ENCODE measurements at regions not wholly inside any gene's neighbourhood (a gene's known extent, or its start where the extent isn't known, plus 50 kb on each side); places are given as distances from the start of the nearest gene placed in this dataset.
A peak's percentile ranks its signal among the peaks of the same experiment; 100 is the strongest.

DNA sequence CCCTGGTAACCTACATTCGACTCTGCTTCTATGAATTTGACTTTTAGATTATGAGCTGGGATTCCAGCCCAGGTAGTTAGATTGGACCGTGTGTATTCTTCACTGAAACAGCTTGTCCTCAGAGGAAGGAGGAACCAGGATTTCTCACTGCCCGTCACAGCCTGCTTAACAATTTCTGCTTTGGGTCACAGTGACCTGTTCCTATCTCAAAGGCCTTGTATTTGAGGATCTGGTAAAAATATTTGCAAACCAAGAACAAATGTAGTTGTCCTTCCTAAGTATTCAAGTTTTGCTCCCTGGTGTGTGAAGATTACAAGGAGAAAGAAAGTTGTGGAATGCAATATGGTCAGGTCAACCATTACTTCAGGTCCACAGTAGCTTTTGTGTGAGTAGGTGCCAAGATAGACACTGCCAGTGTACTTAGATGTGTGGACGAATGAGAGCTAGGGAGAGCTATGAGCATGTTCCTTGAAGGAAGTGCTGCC, 55.1 kb downstream of the KIF4B start:
- no peak for DNase-seq (ENCODE audit: low spot score)

DNA sequence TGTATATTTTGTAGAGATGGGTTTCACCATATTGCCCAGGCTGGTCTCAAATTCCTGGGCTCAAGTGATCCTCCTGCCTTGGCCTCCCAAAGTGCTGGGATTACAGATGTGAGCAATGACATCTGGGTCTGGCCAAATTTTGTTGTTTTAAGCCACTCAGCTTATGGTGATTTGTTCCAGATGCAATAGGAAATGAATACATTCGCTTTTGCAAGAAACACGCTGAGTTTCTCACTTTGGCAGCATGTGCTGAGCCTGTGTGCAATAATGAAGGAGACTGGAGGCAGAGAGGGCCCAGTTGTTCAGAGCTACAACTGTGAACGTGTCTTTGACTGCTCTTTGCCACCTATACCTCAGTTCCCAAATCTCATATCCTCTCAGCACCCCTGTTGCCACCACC, 56.4 kb downstream of the KIF4B start:
- no peak for DNase-seq (ENCODE audit: low spot score)

DNA sequence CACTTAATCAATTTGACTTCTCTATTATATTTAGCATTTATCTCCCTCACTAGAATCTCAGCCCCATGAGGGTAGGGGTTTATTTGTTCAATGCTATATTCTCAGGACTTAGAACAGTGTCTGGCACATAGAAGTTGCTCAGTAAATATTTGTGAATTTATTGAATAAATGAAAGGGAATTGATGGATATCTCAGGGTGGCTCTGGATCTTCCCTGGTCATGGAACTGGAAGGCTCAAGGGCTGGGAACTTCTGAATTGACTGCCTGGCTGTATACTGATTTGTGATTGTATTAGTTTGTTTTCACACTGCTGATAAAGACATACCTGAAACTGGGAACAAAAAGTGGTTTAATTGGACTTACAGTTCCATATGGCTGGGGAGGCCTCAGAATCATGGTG, 57.2 kb downstream of the KIF4B start:
- DNase-seq (ENCODE audit: low spot score), result no peak

DNA sequence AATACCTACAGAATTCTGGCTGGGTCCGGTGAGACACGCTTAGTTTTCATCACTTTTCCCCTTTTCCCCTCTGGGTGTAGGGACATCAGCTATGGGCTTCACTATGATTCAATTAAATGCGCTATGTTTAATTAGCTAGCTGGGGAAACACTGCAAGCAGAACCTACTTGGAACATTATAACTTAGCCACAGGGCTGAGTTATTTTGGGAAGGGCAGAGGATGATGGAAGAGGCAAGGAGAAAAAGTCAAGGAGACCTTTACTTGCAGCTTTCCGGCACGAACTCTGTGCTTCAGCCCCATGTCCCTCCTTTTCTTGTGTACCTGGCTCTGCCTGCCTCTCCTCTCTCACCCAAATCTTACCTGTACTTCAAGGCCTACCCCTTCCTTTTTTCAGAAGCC, 62.8 kb downstream of the KIF4B start:
- no peak for DNase-seq (ENCODE audit: low spot score)

DNA sequence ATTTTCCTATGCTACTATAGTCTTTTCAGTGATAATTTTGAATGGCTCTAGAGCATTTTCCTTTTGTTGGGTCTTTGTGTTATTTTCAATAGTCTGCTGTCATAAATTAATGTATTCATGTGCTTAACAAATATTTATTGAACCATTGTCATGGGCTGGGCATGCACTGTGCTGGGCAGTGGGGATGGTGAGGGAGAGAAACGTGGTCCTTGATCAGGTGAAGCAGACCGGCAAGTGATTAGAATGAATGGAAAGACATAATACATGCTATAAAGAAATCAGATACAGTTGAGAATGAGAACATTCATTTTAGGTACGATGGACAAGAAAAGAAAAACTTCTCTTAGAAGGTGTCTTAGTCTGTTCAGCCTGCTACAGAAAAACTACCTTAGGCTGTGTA, 66.1 kb downstream of the KIF4B start:
- DNase-seq (ENCODE audit: low spot score), result no peak

DNA sequence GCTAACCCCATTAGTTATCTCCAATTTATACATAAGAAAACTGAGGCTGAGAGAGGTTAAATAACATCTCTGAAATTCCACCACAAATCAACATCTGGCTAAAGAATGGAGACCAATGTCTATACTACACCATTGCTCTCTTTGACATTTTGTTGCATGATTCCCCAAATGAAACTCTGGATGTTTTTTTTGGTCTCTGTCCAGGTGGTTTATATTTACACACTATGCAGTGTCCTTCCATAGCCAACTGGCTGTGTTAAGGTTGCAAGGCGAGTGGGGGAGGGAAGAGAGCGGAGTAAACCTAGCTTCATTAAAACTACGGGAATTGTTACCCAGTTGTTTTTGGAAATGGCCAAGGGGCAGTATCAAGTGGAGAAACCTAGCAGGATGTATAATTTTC, 67.2 kb downstream of the KIF4B start:
- DNase-seq (ENCODE audit: low spot score), result no peak

DNA sequence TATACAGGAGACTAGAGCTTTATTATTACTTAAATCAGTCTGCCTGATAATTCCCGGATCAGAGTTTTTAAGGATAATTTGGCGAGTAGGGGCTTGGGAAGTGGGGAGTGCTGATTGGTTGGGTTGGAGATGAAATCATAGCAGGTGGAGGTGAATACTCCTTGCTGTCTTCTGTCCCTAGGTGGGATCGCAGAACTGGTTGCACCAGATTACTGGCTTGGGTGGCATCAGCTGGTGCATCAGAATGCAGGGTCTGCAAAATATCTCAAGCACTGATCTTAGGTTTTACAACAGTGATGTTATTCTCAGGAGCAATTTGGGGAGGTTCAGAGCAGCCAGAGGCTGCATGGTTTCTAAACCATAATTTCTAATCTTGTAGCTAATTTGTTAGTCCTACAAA, 68.1 kb downstream of the KIF4B start:
- no peak for DNase-seq (ENCODE audit: low spot score)

DNA sequence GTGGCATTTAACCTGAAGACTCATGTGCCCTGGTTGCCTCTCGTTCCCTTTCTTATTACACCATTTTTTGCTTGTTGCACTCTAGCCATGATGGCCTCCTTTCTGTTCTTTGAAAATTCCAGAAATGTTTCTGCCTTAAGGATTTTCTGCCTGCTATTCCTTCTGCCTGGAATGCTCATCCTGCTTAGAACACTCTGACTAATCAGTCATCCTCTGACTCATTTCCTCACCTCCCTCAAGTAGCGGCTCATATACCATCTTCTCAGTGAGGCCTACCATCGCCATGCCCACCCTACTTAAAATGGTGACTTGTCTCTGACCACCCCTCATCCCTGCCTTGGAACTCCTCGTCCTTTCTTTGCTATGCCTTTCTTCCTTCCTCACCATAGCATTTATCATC, 68.8 kb downstream of the KIF4B start:
- peak; percentile 64 for DNase-seq (ENCODE audit: low spot score)

DNA sequence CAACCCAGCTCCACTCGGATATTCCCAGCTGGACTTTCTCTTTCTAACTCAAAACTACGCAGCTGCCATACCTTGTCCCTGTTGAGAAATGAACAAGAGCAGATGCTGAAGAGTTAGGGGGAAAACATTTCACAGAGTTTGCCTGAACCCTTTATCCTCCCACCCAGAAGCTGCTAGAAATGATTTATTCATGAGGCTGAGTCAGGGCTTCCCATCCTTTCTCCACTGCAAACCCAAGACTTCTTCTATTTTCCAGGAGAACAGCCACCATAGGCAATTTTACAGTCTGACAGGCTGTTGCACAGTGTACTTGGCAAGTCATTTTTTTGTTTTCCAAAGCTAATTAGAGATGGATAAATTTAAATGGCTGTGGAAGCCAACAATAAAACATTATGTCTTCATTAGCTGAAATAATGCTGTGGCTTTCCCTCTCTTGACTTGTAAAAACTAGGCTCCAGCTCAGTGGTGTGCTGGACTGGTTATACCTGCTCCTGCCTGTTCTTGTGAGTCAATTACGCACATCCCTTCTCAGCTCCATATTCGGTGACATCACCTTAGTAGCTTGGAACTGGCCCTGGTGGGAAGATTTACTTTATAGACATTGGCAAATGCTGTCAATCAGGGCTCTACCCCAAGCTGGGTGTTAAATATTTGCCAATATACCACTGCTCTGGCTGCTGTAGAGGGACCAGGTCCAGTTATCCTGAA, 71.9 kb downstream of the KIF4B start:
- DNase-seq (ENCODE audit: low spot score), result no peak

DNA sequence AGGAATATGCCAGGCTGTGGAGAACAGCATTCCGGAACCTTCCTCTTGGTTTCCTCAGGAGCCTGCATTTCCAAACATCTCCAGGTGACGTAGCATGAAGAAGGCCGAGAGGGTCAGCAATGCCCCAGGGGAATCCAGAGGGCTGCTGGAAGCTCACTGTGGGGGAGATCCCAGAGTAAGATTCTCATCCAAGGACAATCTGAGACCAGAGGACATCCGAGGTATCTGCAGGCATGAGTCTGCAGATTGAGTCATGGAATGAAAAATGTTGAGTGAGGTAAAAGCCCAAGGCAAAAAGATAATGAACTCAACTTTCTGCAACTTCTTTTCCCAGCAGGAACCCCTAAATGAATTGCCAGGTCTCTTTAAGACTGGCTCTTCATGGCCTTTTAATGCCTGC, 73.5 kb downstream of the KIF4B start:
- peak; percentile 20 for DNase-seq (ENCODE audit: low spot score)

DNA sequence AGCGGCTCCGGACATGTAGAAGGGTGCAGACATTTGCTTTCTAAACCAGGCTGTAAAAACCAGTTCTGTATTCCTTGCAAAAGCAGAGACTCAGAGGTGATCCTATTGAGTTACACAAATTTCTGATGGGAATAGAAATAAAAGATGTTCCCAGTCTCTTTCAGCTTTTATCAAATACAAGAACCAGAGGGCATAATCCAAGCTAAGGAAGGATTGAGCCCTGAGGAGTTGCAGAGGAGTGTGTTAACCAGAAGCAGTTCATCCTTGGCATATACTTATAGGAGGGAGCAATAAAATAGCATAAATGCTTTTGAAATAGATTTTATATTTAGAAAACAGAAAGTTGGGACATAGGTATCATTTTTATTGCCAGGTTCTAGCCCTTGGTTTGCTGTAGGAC, 75.3 kb downstream of the KIF4B start:
- no peak for DNase-seq (ENCODE audit: low spot score)

DNA sequence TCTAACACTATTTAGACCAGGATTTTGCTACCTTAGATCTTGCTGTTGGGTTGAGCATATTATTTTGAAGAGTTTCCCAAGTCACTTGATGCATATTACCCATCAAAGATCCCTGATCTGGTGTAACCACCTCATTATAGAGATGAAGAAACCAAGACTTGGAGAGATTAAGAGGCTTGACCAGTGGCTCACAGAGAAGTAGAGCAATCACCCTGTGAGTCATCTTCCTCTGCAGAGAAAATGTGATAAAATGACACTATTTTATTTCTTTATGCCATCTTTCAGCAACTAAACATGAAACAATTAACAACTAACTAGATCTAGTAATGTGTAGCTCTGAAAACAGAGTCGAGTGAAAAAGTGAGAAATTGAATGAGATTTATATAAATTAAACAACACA, 76.1 kb downstream of the KIF4B start:
- peak; percentile 24 for DNase-seq (ENCODE audit: low spot score)

DNA sequence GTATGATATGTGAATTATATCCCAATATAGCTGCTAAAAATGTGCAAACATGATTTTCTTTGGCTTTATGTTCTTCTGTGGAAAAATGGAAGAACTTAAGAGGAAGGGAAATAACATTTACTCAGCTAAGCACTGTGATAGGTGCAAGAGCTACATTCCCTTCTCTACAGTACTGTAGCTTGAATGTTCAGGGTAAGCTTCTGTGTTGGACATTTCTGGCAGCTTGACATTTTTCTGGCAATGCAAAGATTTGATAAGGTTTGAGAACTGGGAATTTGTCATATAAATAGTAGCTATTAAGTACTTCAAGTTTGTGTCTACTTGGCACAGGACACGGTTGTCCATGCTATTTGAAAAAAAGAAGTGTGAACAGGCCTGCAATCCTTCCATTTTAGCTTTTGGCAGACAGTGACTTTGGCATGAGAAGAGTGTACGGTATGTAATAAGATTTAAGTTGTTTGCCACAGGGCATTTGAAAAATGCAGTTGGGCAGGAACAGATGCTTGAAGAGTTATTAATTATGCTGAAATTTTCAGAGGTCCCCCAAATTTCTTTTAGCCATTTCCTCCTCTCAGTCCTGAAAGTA, 77.6 kb downstream of the KIF4B start:
- peak; percentile 17 for DNase-seq (ENCODE audit: low spot score)

DNA sequence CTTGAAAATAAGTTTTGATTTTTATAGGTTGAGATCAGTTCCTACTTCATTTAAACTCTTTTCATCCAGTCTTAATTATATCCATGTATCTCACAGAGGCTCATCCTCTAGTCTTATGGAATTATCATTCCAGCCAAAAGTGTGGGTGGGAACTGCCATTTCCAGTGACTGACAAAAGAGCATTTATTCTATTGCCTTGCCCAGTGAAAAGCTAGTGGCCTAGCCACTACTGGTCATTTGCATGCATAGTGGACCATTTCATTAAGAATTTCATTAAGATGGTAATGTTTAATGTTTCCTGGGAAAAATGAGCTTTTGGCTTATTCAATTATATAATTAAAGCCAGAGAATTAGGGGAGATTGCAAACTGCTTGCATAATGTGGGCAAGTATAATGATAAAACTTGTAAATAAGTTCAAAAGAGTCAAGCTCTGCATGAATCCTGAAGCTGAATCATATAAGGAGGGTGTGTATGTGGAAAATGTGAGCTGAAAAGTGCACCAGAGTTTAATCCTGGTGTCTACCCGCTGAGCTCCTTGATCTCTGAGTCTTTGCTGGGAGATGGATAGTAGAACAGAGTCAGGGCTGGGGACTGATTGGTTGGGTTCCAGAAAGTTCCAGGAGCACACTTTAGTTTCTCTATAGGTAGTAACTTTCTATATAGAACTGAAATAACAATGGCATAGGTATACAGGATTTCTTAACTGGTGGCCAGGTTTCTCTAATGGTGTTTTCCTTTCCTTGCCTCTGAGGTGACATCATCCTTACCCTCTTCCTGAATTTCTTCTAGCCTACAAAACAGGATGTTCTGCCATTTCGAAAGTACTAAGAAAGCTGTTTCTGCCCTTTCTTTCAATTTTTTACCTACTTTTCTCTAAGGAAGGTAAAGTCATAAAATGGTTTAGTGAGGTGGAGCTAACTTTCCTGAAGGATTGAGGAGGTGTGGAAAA, 78.5 kb downstream of the KIF4B start:
- no peak for DNase-seq (ENCODE audit: low spot score)

DNA sequence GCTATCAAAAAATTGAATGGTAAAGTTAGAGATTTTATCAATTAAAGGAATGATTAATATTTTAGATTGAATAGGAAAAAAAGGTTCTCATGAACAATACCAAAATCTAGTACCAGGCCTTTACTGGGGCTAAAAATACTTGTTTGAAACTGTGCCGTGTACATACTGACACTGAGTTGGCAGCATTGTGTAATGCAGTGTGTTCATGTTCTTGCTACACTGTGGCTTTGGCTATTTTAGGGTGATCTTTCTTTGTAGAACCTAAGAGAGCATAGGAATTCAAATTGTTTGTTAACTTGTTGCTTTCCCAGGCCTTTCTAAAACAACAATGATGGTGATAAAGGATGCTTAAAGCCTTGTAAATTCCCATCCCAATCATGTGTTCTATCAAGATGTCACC, 80.9 kb downstream of the KIF4B start:
- DNase-seq (ENCODE audit: low spot score), result no peak

DNA sequence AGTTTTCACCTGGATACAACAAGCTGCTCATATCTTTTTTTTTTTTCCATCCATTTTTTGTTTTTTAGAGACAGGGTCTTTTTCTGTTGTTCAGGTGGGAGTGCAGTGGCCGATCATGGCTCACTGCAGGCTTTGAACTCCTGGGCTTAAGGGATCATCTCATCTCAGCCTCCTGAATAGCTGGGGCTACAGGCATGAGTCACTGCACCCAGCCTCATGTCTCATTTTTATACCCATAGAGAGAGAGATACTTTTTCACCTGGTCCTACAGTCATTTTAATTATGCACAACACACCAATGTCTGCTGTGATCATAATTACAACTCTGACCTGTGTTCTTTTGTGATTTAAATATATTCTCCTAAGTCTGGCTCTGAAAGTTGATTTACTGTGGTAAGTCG, 84.4 kb downstream of the KIF4B start:
- no peak for DNase-seq (ENCODE audit: low spot score)

DNA sequence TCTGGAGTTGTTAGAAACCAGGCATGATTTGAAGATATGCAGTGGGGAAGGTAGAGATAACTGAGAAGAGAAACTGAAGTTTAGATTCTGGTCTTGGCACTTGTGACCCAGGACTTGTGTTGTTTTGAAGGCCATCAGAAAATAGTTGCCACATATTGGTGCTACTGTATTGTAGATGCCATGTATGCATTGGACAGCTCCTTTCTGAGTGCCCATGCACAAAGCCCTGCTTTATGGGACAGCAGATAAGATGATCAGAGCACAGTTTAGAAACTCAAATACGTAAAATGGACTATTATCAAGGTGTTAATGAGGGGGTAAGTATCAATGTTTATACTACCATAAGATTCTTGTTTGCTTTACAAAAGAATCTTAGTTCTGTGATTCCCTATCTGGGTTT, 84.9 kb downstream of the KIF4B start:
- no peak for DNase-seq (ENCODE audit: low spot score)

DNA sequence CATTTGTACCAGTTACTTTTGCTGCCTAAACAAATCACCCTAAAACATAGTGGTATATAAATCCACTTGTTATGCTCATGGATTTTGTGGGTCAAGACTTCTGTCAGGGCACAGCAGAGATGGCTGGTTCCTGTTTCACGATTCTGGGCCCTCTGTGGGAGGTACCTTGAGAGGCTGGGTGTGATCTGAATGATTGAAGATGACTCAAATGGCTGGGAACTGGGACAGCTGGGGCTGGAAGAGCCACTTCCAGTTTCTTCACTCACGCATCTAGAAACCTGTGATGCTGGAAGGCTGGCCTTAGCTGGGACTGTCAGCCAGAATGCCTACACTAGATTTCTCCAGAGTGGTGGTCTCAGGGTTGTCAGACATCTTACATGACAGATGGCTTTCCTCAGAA, 88.1 kb downstream of the KIF4B start:
- no peak for DNase-seq (ENCODE audit: low spot score)

DNA sequence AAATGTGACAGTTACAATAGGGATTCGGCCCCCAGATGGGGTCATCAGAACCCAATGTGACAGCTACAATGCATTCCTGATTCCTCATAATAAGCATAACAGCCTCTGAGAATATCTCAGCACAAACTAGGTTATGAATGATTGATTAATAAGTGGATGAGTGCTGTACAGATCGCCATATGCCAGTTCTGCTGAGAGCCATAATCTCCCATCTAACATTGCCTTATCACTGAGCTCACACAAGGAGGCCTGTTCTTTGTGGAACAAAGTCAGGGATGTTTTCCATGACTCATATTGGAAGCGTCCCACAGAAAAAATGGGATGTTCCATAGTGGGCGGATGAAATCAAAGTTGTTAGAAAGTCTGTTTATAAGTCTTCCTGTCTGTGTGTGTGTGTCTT, 89.6 kb downstream of the KIF4B start:
- peak; percentile 25 for DNase-seq (ENCODE audit: low spot score)

DNA sequence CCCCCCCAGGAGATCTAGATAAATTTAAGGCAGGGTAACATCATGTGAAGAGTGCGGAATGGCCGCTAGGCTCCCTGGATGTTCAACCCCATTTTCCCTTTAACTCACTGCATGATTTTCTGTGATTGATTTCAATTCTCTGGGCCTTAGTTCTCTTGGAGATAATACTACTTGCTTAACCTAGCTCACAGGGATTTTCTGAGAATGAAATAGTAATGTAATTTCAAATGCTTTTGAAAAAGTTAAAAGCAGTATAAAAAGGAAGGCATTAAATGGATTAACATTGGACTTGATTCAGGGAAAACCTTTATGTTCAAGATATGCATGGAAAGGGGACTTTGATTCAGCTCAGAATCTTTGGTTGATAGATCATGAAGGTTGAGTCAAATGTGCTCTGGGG, 90.9 kb downstream of the KIF4B start:
- DNase-seq (ENCODE audit: low spot score), result no peak

DNA sequence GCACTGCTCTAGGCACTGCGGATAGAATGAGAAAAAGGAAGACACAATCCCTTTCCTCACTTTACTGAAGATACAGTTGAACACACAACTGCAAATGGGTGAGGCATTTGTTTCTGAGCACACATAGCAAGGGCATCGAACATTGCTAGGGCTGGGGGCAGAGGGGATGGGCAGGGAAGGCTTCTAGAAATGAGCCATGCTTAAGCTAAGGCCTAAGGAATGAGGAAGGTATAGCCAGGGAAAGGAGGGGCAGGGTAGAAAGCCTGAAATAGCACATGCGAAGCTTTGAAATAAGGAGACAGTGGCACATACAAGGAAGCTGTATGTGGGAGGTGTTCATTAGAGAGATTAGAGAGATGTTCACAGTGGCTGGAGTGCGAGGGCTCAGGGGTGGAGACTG, 92.7 kb downstream of the KIF4B start:
- no peak for DNase-seq (ENCODE audit: low spot score)

DNA sequence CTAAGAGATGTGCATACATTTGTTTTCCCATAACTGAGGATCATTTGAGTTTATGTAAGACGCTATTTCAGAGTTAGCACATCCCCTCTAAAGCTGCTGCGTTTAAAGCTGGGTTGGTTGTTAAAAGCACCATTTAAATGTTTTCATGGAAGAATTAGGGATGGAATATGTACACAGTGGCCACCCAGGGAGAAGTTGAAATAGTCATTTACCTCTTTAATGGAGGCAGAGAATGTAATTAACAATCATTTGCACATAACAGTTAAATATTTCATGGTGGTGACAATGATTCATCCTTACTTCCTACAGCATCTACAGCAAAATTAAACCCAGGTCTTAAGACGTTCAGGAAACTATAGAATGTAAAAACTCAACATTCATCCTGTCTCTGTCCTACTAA, 100.3 kb downstream of the KIF4B start:
- DNase-seq (ENCODE audit: low spot score), result no peak

DNA sequence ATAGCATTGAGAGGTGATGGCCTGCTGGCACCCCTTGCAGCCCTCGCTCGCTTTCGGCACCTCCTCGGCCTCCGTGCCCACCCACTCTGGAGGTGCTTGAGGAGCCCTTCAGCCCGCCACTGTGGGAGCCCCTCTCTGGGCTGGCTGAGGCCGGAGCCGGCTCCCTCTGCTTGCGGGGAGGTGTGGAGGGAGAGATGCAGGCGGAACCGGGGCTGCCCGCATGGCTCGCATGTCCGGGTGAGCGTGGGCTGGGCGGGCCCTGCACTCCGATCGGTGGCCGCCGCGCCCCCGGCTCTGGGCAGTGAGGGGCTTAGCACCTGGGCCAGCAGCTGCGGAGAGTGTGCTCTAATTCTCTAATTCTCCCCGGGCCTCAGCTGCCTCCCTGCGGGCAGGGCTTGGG, 101.1 kb downstream of the KIF4B start:
- DNase-seq (ENCODE audit: low spot score), result no peak
